H1 (cell line): ENCODE measurements at regions not wholly inside any gene's neighbourhood (a gene's known extent, or its start where the extent isn't known, plus 50 kb on each side); places are given as distances from the start of the nearest gene placed in this dataset.

Source experiments
- CHD1 ChIP-seq: IDR thresholded peaks from 2 replicates; pipeline ENCODE4 v1.6.1; 2012; ENCODE audit warnings: low read depth, low read length, improper control_type of control experiment
- RXRA ChIP-seq: IDR thresholded peaks from 2 replicates; pipeline ENCODE4 v1.6.1; 2011; ENCODE audit warnings: low read depth, mild to moderate bottlenecking, low read length, moderate library complexity; ENCODE audit not compliant: insufficient read depth
- YY1 ChIP-seq: IDR thresholded peaks from 2 replicates; pipeline ENCODE4 v1.6.1; 2011; ENCODE audit warnings: low read depth, mild to moderate bottlenecking, low read length
- TF ChIP-seq, protein P1 (sequence below): fragments of 300-600 bp; sonication (generic); IDR thresholded peaks from 2 replicates; pipeline ENCODE4 v1.7.1; 2012; ENCODE audit warnings: low read length, moderate library complexity, mild to moderate bottlenecking, inconsistent platforms; ENCODE audit not compliant: insufficient replicate concordance
- TF ChIP-seq, protein P2 (sequence below): IDR thresholded peaks from 2 replicates; pipeline ENCODE4 v1.6.1; 2012; ENCODE audit warnings: low read length, inconsistent platforms

DNA sequence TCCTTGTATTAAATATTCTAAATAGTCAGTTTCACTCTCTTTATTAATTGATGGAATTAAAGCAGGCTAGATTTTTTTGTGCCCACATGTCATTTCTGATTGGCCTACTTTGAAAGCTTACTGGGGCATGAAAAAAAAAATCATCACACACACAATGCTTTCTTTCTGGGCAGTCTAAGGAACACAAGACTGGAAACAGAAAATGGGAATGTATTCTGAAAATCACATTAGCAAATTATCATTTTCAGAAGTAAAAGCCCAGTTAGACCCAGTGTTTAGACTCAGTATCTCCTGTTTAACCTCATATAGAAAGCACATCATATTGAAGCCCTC is 339.4 kb downstream of the SPRY2 start (continued):
- TF ChIP-seq, protein P1, sequence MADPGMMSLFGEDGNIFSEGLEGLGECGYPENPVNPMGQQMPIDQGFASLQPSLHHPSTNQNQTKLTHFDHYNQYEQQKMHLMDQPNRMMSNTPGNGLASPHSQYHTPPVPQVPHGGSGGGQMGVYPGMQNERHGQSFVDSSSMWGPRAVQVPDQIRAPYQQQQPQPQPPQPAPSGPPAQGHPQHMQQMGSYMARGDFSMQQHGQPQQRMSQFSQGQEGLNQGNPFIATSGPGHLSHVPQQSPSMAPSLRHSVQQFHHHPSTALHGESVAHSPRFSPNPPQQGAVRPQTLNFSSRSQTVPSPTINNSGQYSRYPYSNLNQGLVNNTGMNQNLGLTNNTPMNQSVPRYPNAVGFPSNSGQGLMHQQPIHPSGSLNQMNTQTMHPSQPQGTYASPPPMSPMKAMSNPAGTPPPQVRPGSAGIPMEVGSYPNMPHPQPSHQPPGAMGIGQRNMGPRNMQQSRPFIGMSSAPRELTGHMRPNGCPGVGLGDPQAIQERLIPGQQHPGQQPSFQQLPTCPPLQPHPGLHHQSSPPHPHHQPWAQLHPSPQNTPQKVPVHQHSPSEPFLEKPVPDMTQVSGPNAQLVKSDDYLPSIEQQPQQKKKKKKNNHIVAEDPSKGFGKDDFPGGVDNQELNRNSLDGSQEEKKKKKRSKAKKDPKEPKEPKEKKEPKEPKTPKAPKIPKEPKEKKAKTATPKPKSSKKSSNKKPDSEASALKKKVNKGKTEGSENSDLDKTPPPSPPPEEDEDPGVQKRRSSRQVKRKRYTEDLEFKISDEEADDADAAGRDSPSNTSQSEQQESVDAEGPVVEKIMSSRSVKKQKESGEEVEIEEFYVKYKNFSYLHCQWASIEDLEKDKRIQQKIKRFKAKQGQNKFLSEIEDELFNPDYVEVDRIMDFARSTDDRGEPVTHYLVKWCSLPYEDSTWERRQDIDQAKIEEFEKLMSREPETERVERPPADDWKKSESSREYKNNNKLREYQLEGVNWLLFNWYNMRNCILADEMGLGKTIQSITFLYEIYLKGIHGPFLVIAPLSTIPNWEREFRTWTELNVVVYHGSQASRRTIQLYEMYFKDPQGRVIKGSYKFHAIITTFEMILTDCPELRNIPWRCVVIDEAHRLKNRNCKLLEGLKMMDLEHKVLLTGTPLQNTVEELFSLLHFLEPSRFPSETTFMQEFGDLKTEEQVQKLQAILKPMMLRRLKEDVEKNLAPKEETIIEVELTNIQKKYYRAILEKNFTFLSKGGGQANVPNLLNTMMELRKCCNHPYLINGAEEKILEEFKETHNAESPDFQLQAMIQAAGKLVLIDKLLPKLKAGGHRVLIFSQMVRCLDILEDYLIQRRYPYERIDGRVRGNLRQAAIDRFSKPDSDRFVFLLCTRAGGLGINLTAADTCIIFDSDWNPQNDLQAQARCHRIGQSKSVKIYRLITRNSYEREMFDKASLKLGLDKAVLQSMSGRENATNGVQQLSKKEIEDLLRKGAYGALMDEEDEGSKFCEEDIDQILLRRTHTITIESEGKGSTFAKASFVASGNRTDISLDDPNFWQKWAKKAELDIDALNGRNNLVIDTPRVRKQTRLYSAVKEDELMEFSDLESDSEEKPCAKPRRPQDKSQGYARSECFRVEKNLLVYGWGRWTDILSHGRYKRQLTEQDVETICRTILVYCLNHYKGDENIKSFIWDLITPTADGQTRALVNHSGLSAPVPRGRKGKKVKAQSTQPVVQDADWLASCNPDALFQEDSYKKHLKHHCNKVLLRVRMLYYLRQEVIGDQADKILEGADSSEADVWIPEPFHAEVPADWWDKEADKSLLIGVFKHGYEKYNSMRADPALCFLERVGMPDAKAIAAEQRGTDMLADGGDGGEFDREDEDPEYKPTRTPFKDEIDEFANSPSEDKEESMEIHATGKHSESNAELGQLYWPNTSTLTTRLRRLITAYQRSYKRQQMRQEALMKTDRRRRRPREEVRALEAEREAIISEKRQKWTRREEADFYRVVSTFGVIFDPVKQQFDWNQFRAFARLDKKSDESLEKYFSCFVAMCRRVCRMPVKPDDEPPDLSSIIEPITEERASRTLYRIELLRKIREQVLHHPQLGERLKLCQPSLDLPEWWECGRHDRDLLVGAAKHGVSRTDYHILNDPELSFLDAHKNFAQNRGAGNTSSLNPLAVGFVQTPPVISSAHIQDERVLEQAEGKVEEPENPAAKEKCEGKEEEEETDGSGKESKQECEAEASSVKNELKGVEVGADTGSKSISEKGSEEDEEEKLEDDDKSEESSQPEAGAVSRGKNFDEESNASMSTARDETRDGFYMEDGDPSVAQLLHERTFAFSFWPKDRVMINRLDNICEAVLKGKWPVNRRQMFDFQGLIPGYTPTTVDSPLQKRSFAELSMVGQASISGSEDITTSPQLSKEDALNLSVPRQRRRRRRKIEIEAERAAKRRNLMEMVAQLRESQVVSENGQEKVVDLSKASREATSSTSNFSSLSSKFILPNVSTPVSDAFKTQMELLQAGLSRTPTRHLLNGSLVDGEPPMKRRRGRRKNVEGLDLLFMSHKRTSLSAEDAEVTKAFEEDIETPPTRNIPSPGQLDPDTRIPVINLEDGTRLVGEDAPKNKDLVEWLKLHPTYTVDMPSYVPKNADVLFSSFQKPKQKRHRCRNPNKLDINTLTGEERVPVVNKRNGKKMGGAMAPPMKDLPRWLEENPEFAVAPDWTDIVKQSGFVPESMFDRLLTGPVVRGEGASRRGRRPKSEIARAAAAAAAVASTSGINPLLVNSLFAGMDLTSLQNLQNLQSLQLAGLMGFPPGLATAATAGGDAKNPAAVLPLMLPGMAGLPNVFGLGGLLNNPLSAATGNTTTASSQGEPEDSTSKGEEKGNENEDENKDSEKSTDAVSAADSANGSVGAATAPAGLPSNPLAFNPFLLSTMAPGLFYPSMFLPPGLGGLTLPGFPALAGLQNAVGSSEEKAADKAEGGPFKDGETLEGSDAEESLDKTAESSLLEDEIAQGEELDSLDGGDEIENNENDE: no peak
- TF ChIP-seq YY1 (no peak), RXRA (no peak), CHD1 (no peak)
- TF ChIP-seq, protein P2, sequence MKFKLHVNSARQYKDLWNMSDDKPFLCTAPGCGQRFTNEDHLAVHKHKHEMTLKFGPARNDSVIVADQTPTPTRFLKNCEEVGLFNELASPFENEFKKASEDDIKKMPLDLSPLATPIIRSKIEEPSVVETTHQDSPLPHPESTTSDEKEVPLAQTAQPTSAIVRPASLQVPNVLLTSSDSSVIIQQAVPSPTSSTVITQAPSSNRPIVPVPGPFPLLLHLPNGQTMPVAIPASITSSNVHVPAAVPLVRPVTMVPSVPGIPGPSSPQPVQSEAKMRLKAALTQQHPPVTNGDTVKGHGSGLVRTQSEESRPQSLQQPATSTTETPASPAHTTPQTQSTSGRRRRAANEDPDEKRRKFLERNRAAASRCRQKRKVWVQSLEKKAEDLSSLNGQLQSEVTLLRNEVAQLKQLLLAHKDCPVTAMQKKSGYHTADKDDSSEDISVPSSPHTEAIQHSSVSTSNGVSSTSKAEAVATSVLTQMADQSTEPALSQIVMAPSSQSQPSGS: no peak
